GM23248 (cell line): ENCODE measurements at regions not wholly inside any gene's neighbourhood (a gene's known extent, or its start where the extent isn't known, plus 50 kb on each side); places are given as distances from the start of the nearest gene placed in this dataset.

Source experiments
- DNase-seq: peaks from one replicate; pipeline ENCODE4 v3.0.0-alpha.2; 2015
- H2AFZ ChIP-seq: fragments of 200-600 bp; sonication (generic); 2 replicates; pipeline ENCODE4 v1.6.1; 2016; ENCODE audit warnings: antibody characterized with exemption
- H3F3A ChIP-seq: fragments of 200-600 bp; sonication (generic); 2 replicates; pipeline ENCODE4 v1.6.1; 2016; ENCODE audit warnings: mild to moderate bottlenecking, antibody characterized with exemption, mixed run types; ENCODE audit not compliant: insufficient read depth
- H3K27ac ChIP-seq: fragments of 200-600 bp; sonication (generic); 2 replicates; pipeline ENCODE4 v1.5.1; 2016; ENCODE audit warnings: mild to moderate bottlenecking
- H3K27me3 ChIP-seq: fragments of 200-600 bp; sonication (generic); replicated peaks from 2 replicates; pipeline ENCODE4 v1.6.1; 2016; ENCODE audit warnings: mild to moderate bottlenecking; ENCODE audit not compliant: insufficient read depth
- H3K36me3 ChIP-seq: fragments of 200-600 bp; sonication (generic); 2 replicates; pipeline ENCODE4 v1.6.1; 2016; ENCODE audit warnings: low read depth, mild to moderate bottlenecking
- H3K4me1 ChIP-seq: fragments of 200-600 bp; sonication (generic); 2 replicates; pipeline ENCODE4 v1.6.1; 2016; ENCODE audit warnings: mild to moderate bottlenecking; ENCODE audit not compliant: insufficient read depth
- H3K4me2 ChIP-seq: fragments of 200-600 bp; sonication (generic); one replicate; pipeline ENCODE4 v1.6.1; 2016; ENCODE audit warnings: mild to moderate bottlenecking; ENCODE audit not compliant: unreplicated experiment
- H3K4me3 ChIP-seq: fragments of 200-600 bp; sonication (generic); 2 replicates; pipeline ENCODE4 v1.5.1; 2016; ENCODE audit warnings: mild to moderate bottlenecking
- H3K79me2 ChIP-seq: fragments of 200-600 bp; sonication (generic); 2 replicates; pipeline ENCODE4 v1.6.1; 2016; ENCODE audit warnings: mild to moderate bottlenecking; ENCODE audit not compliant: insufficient read depth
- H3K9ac ChIP-seq: fragments of 200-600 bp; sonication (generic); 2 replicates; pipeline ENCODE4 v1.6.1; 2016; ENCODE audit warnings: mild to moderate bottlenecking
- H3K9me2 ChIP-seq: fragments of 200-600 bp; sonication (generic); 2 replicates; pipeline ENCODE4 v1.6.1; 2016; ENCODE audit warnings: mixed run types, mild to moderate bottlenecking, moderate library complexity; ENCODE audit not compliant: insufficient read depth
- H3K9me3 ChIP-seq: fragments of 200-600 bp; sonication (generic); one replicate; pipeline ENCODE4 v1.6.1; 2017; ENCODE audit warnings: low read depth
- H4K20me1 ChIP-seq: fragments of 200-600 bp; sonication (generic); 2 replicates; pipeline ENCODE4 v1.6.0; 2016; ENCODE audit not compliant: insufficient read depth
- EZH2 ChIP-seq: fragments of 200-600 bp; sonication (generic); IDR thresholded peaks from 2 replicates; pipeline ENCODE4 v1.6.1; 2018; ENCODE audit warnings: antibody characterized with exemption, mild to moderate bottlenecking; ENCODE audit not compliant: insufficient read depth, poor library complexity, severe bottlenecking
- EZH2phosphoT487 ChIP-seq: fragments of 200-600 bp; sonication (generic); IDR thresholded peaks from 2 replicates; pipeline ENCODE4 v1.6.1; 2018; ENCODE audit warnings: antibody characterized with exemption, moderate library complexity, mild to moderate bottlenecking, low read depth; ENCODE audit not compliant: insufficient read depth
- WGBS, 2 experiments: methylation state at CpG; one replicate each; pipeline ENCODE4 v1.1.6; 2015 to 2017; ENCODE audit warnings: low lambda C conversion rate in 2 of 2, low coverage in 1 of 2; ENCODE audit errors: missing lambda C conversion rate in 2 of 2; 5-methylcytosine and 5-hydroxymethylcytosine counted together
- in situ Hi-C: fragments of 300-500 bp; cut with MboI; formaldehyde crosslinking; loops from 2 replicates; pipeline ENCODE4 v1.15.0; 2020

DNA sequence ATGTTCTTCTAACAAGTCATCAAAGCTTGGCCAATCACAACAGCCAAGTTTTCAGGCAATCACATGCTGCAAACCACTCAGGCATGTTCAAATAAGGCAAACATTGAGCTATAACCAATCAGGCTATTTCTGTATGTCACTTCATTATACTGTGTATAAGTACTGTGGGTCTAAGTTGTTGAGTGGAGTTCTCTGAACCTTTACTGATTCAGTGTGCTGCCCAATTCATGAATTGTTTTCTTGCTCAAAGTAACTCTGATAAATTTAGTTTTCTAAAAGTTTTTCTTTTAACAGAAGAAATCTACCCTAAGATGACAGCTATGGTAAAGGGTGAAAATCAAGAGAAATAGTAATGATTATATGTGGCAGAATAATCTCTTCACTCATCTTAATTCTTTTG, 805.4 kb upstream of the NUDT12 start:
- no peaks in the 10 kb centered on the region for H3K4me1 ChIP-seq
- no peak overlapping the region for H3K27ac ChIP-seq
- TF ChIP-seq EZH2 (no peak), EZH2phosphoT487 (no peak)
- H2AFZ ChIP-seq = no peak overlapping the region
- no peaks in the 10 kb centered on the region for H3K9me2 ChIP-seq
- DNase-seq = no peak
- no peaks in the 10 kb centered on the region for H3K36me3 ChIP-seq
- H3F3A ChIP-seq = no peaks in the 10 kb centered on the region
- in situ Hi-C loops = no loop called here
- H3K27me3 ChIP-seq = no peaks in the 10 kb centered on the region
- no peak overlapping the region for H3K4me2 ChIP-seq
- H4K20me1 ChIP-seq = no peaks in the 10 kb centered on the region
- no peaks in the 10 kb centered on the region for H3K9me3 ChIP-seq
- H3K4me3 ChIP-seq = no peak overlapping the region
- H3K79me2 ChIP-seq = no peaks in the 10 kb centered on the region
- H3K9ac ChIP-seq = no peak overlapping the region

DNA sequence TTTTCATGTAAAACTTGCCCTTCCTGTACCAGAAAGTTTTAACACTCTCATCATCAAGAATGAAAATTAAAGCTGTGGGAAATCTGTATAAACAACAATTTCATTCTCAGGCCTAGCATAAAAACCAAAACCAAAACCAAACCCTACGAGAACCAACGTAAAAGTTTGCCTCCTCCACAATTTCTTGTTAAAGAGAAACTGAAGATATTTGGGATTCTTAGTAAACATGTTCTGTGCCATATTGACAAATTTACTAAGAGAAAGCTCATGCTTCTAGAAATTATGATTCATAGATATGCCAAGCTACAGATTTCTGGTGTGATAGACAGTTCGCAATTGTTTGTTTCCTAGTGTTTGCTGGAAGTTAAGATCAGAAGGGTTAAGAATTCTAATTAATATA, 801.0 kb upstream of the NUDT12 start:
- H3K4me3 ChIP-seq = no peak overlapping the region
- in situ Hi-C loops = no loop called here
- no peaks in the 10 kb centered on the region for H3K36me3 ChIP-seq
- H3K27me3 ChIP-seq = no peaks in the 10 kb centered on the region
- no peak overlapping the region for H3K4me2 ChIP-seq
- no peaks in the 10 kb centered on the region for H4K20me1 ChIP-seq
- no peak overlapping the region for H3K9ac ChIP-seq
- WGBS, 2 experiments = 31 to 34% methylated on average over 3 of the region's 3 CpGs
- no peaks in the 10 kb centered on the region for H3K9me3 ChIP-seq
- no peaks in the 10 kb centered on the region for H3F3A ChIP-seq
- no peak overlapping the region for H3K27ac ChIP-seq
- H3K4me1 ChIP-seq = no peaks in the 10 kb centered on the region
- H2AFZ ChIP-seq = no peak overlapping the region
- no peaks in the 10 kb centered on the region for H3K9me2 ChIP-seq
- TF ChIP-seq EZH2phosphoT487 = no peak
- TF ChIP-seq EZH2 = no peak
- H3K79me2 ChIP-seq = no peaks in the 10 kb centered on the region
- DNase-seq = no peak

GRCh38 chr5:104361932-104362331, 799.3 kb upstream of the NUDT12 start:
- H3K36me3 ChIP-seq = no peaks in the 10 kb centered on the region
- no peak overlapping the region for H3K4me3 ChIP-seq
- 18 to 24% methylated on average over 5 of the region's 5 CpGs for WGBS, 2 experiments
- H3K4me1 ChIP-seq = no peaks in the 10 kb centered on the region
- in situ Hi-C loops = no loop called here
- H3K79me2 ChIP-seq = no peaks in the 10 kb centered on the region
- H3K9me3 ChIP-seq = no peaks in the 10 kb centered on the region
- no peak overlapping the region for H2AFZ ChIP-seq
- H3K9ac ChIP-seq = no peak overlapping the region
- no peaks in the 10 kb centered on the region for H3F3A ChIP-seq
- no peak overlapping the region for H3K27ac ChIP-seq
- DNase-seq = no peak
- TF ChIP-seq EZH2phosphoT487 (no peak), EZH2 (no peak)
- no peaks in the 10 kb centered on the region for H4K20me1 ChIP-seq
- no peaks in the 10 kb centered on the region for H3K27me3 ChIP-seq
- no peaks in the 10 kb centered on the region for H3K9me2 ChIP-seq
- H3K4me2 ChIP-seq = no peak overlapping the region

DNA sequence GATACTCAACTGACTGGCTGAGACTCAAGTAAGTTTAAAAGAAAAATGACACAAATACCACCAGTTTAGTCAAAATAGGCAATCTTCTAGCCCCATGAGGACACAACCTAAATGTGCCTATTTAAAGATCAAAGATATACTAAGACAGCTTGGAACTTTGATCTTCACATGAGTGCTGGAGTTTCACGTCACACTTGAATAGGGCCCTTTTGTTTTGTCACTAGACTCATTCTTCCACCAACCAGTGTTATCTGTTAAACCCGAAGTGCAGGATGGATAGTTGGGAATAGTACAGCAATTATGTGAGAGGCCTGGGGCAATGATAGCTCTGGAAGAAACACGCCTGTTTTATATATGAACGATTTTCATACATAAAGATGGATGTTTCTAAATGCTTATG, 792.8 kb upstream of the NUDT12 start:
- no peaks in the 10 kb centered on the region for H4K20me1 ChIP-seq
- H3K27me3 ChIP-seq = no peaks in the 10 kb centered on the region
- in situ Hi-C loops = no loop called here
- H3K4me1 ChIP-seq = no peaks in the 10 kb centered on the region
- 16 to 25% methylated on average over 4 of the region's 4 CpGs for WGBS, 2 experiments
- H3K9me3 ChIP-seq = no peaks in the 10 kb centered on the region
- H2AFZ ChIP-seq = no peak overlapping the region
- no peak overlapping the region for H3K27ac ChIP-seq
- no peak overlapping the region for H3K9ac ChIP-seq
- DNase-seq = no peak
- no peak overlapping the region for H3K4me3 ChIP-seq
- TF ChIP-seq EZH2phosphoT487 (no peak), EZH2 (no peak)
- no peak overlapping the region for H3K4me2 ChIP-seq
- H3K79me2 ChIP-seq = no peaks in the 10 kb centered on the region
- no peaks in the 10 kb centered on the region for H3F3A ChIP-seq
- H3K9me2 ChIP-seq = no peaks in the 10 kb centered on the region
- H3K36me3 ChIP-seq = no peaks in the 10 kb centered on the region

DNA sequence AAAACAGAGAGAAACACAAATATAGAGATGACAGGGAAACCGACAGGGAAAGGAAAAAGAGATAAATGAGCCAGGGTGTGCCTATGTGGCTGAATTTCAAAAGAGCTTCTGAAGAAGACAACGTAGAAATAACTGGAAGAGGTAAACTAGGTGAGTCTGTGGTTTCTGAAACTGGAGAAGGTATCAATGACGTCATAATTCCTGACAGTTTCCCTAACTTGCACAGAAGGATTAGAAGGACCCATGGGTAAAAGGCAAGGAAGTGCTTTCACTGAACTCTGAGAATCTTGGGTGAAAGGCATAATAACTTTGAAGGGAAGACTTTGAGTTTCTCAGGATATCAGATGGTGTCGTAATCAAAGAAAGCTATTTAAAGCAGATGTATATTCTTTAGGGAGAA, 790.8 kb upstream of the NUDT12 start:
- no peaks in the 10 kb centered on the region for H3K9me2 ChIP-seq
- WGBS, 2 experiments = 18% methylated on average over 4 of the region's 4 CpGs
- TF ChIP-seq EZH2 (no peak), EZH2phosphoT487 (no peak)
- in situ Hi-C loops = no loop called here
- H2AFZ ChIP-seq = no peak overlapping the region
- H3K36me3 ChIP-seq = no peaks in the 10 kb centered on the region
- no peak overlapping the region for H3K27ac ChIP-seq
- H3K4me3 ChIP-seq = no peak overlapping the region
- H3K79me2 ChIP-seq = no peaks in the 10 kb centered on the region
- H3F3A ChIP-seq = no peaks in the 10 kb centered on the region
- no peak overlapping the region for H3K4me2 ChIP-seq
- H3K9me3 ChIP-seq = no peaks in the 10 kb centered on the region
- no peaks in the 10 kb centered on the region for H4K20me1 ChIP-seq
- no peak overlapping the region for H3K9ac ChIP-seq
- H3K27me3 ChIP-seq = no peaks in the 10 kb centered on the region
- H3K4me1 ChIP-seq = no peaks in the 10 kb centered on the region
- no peak for DNase-seq
